ENCODE measurements at regions not wholly inside any gene's neighbourhood (a gene's known extent, or its start where the extent isn't known, plus 50 kb on each side); places are given as distances from the start of the nearest gene placed in this dataset.

DNA sequence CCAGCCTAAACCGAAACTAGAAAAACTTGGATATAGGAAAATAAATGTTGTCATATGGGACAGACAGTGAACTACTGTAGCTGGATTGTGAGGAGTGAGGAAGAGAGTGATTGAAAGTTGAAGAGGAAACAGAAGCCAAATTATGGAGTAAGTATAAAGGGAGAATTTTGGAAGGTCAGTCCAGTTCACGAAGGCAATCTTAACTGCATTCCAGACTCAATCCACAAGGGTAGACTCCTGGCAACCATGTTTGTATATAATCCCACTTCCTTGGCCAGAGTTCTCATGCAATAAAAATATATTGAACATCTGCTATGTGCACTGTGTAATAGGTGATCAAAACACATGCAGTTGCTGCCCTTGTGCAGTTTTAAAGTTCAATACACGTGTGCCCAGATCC is 58.6 kb upstream of the CAMK2D start:
- in situ Hi-C loops (cut with MboI), result no loop called here
- 75% methylated on average over 3 of the region's 3 CpGs for WGBS (ENCODE audit: insufficient coverage, insufficient replicate concordance, low lambda C conversion rate, missing lambda C conversion rate)
- no peak for TF ChIP-seq NFYB (IDR thresholded peaks at IDR 0.05; ENCODE audit: insufficient read depth, low read depth, low read length)
- no peak for TF ChIP-seq POLR2AphosphoS5 (IDR thresholded peaks at IDR 0.05; ENCODE audit: low read length)
- TF ChIP-seq EP300 (IDR thresholded peaks at IDR 0.05; ENCODE audit: borderline replicate concordance in 1 of 2, control insufficient read depth in 1 of 2, low read depth in 2 of 2, low read length in 2 of 2), result no peak
- TF ChIP-seq POLR2AphosphoS2 (IDR thresholded peaks at IDR 0.05; ENCODE audit: low read depth, low read length), result no peak
- TF ChIP-seq, protein P1, sequence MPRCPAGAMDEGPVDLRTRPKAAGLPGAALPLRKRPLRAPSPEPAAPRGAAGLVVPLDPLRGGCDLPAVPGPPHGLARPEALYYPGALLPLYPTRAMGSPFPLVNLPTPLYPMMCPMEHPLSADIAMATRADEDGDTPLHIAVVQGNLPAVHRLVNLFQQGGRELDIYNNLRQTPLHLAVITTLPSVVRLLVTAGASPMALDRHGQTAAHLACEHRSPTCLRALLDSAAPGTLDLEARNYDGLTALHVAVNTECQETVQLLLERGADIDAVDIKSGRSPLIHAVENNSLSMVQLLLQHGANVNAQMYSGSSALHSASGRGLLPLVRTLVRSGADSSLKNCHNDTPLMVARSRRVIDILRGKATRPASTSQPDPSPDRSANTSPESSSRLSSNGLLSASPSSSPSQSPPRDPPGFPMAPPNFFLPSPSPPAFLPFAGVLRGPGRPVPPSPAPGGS (IDR thresholded peaks at IDR 0.05; ENCODE audit: borderline replicate concordance, insufficient read depth, low read depth, low read length, poor library complexity, severe bottlenecking), result no peak
- no peak for TF ChIP-seq SUZ12 (IDR thresholded peaks at IDR 0.05; ENCODE audit: unreplicated experiment)
- no peak for TF ChIP-seq SPI1 (IDR thresholded peaks at IDR 0.05; ENCODE audit: borderline replicate concordance, insufficient read depth, low read depth, low read length)
- no peak for TF ChIP-seq TCF12 (IDR thresholded peaks at IDR 0.05; ENCODE audit: low read depth, low read length)
- TF ChIP-seq JUND (IDR thresholded peaks at IDR 0.05; ENCODE audit: low read depth, low read length), result no peak
- TF ChIP-seq ASH2L (IDR thresholded peaks at IDR 0.05; ENCODE audit: borderline replicate concordance, low read depth), result no peak
- no peak for TF ChIP-seq SREBF1 (IDR thresholded peaks at IDR 0.05; ENCODE audit: low read length)
- no peak for TF ChIP-seq MEF2A (IDR thresholded peaks at IDR 0.05; ENCODE audit: insufficient read depth, low read depth, low read length)
- no peak for TF ChIP-seq RCOR1 (conservative IDR thresholded peaks at IDR 0.05; ENCODE audit: low read depth, low read length)
- no peak for TF ChIP-seq SMC3 (IDR thresholded peaks at IDR 0.05; ENCODE audit: borderline replicate concordance, low read length)
- no peak for TF ChIP-seq HDGF (IDR thresholded peaks at IDR 0.05)
- TF ChIP-seq POLR2A (IDR thresholded peaks at IDR 0.05; ENCODE audit: low read depth, low read length), result no peak
- TF ChIP-seq SIX5 (IDR thresholded peaks at IDR 0.05; ENCODE audit: low read depth, low read length, severe bottlenecking), result no peak
- TF ChIP-seq SRF (IDR thresholded peaks at IDR 0.05; ENCODE audit: low read depth in 2 of 2, low read length in 2 of 2), result no peak
- TF ChIP-seq ZNF384 (IDR thresholded peaks at IDR 0.05; ENCODE audit: borderline replicate concordance, low read depth, low read length), result no peak
- TF ChIP-seq, protein P2, sequence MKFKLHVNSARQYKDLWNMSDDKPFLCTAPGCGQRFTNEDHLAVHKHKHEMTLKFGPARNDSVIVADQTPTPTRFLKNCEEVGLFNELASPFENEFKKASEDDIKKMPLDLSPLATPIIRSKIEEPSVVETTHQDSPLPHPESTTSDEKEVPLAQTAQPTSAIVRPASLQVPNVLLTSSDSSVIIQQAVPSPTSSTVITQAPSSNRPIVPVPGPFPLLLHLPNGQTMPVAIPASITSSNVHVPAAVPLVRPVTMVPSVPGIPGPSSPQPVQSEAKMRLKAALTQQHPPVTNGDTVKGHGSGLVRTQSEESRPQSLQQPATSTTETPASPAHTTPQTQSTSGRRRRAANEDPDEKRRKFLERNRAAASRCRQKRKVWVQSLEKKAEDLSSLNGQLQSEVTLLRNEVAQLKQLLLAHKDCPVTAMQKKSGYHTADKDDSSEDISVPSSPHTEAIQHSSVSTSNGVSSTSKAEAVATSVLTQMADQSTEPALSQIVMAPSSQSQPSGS (IDR thresholded peaks at IDR 0.05; ENCODE audit: low read length), result no peak
- Histone ChIP-seq H3K9me3 (replicated peaks; ENCODE audit: control insufficient read depth, insufficient read depth, low read length) (no peaks in the 10 kb centered on the region), H3K4me2 (ENCODE audit: control insufficient read depth, insufficient read depth) (no peak overlapping the region), H3K36me3 (ENCODE audit: control insufficient read depth in 2 of 2, insufficient read depth in 2 of 2, low read length in 1 of 2) (no peaks in the 10 kb centered on the region), H3K4me3 (no peak overlapping the region), H3K27me3 (replicated peaks in 1 of 2; ENCODE audit: control insufficient read depth in 2 of 2, insufficient read depth in 2 of 2, low read length in 1 of 2) (no peaks in the 10 kb centered on the region), H3K9ac (ENCODE audit: control insufficient read depth, insufficient read depth, low read length) (no peak overlapping the region), H2AFZ (ENCODE audit: control insufficient read depth, low read depth, low read length) (no peak overlapping the region), H4K20me1 (ENCODE audit: control insufficient read depth, insufficient read depth) (no peaks in the 10 kb centered on the region), H3K4me1 (ENCODE audit: control insufficient read depth, insufficient read depth, low read length) (peaks cover 28% of the 10 kb centered on the region), H3K79me2 (ENCODE audit: control insufficient read depth, insufficient read depth, low read length) (no peaks in the 10 kb centered on the region), H3K27ac (ENCODE audit: control insufficient read depth, insufficient read depth) (no peak overlapping the region)
- CTCF ChIA-PET, result interaction anchor here (1.1 to 4.0 kb wide), 4 partner anchors 18 to 205 kb away, joined by 3 to 27 read pairs (median 6); no protein-coding TSS in a partner anchor
- intact Hi-C loops (cut with micrococcal nuclease; ENCODE audit: unreplicated experiment), result loop anchor here (5.0 kb wide), 3 partner anchors 87 to 273 kb away; no protein-coding TSS in a partner anchor
- POLR2A ChIA-PET, result interaction anchor here (0.7 to 2.0 kb wide), 4 partner anchors 15 to 291 kb away, joined by 3 to 7 read pairs (median 4); no protein-coding TSS in a partner anchor
- SMC1A ChIA-PET (ENCODE audit: uncharacterized antibody, unreplicated experiment), result interaction anchor here (0.7 to 5.9 kb wide), 11 partner anchors 8 to 79 kb away, joined by 3 to 55 read pairs (median 3); no protein-coding TSS in a partner anchor
- no peak for FAIRE-seq
- RAD21 ChIA-PET (ENCODE audit: unreplicated experiment), result interaction anchor here (0.7 to 3.8 kb wide), 4 partner anchors 12 to 38 kb away, joined by 3 to 31 read pairs (median 5); no protein-coding TSS in a partner anchor
- DNase-seq (ENCODE audit: low read depth, low spot score), result no peak
- no TSS peak for BruUV-seq (replicated peaks)
- ATAC-seq, result no peak
